Duodenal mucosa (tissue), 2 donors: ENCODE measurements at regions not wholly inside any gene's neighbourhood (a gene's known extent, or its start where the extent isn't known, plus 50 kb on each side); places are given as distances from the start of the nearest gene placed in this dataset.
"Not testable (repeated sequence)": the region's sequence is repeated elsewhere in the genome, so short reads cannot be mapped to it uniquely, and the experiment has no call there.

Experiments
- H3K27ac ChIP-seq: one replicate; pipeline ENCODE4 v1.7.0; 2013; ENCODE audit warnings: low read depth, low read length
- H3K27me3 ChIP-seq, 2 donors: one replicate each; pipeline ENCODE4 v1.7.0; 2013; ENCODE audit warnings: low read length in 2 of 2, control low read depth in 1 of 2; ENCODE audit not compliant: insufficient read depth in 2 of 2, control insufficient read depth in 1 of 2
- H3K36me3 ChIP-seq, 2 donors: one replicate each; pipeline ENCODE4 v1.7.0; 2013; ENCODE audit warnings: low read length in 2 of 2, control low read depth in 1 of 2; ENCODE audit not compliant: insufficient read depth in 2 of 2, control insufficient read depth in 1 of 2
- H3K4me1 ChIP-seq, 2 donors: one replicate each; pipeline ENCODE4 v1.7.0; 2013; ENCODE audit warnings: low read length in 2 of 2, control low read depth in 1 of 2; ENCODE audit not compliant: insufficient read depth in 2 of 2, control insufficient read depth in 1 of 2
- H3K4me3 ChIP-seq, 2 donors: one replicate each; pipeline ENCODE4 v1.7.0; 2013; ENCODE audit warnings: low read length in 2 of 2, low read depth in 1 of 2
- H3K9ac ChIP-seq, 2 donors: one replicate each; pipeline ENCODE4 v1.7.0; 2013; ENCODE audit warnings: low read length in 2 of 2, low read depth in 1 of 2
- H3K9me3 ChIP-seq, 2 donors: one replicate each; pipeline ENCODE4 v1.7.0; 2013; ENCODE audit warnings: low read length in 2 of 2, control low read depth in 1 of 2; ENCODE audit not compliant: control insufficient read depth in 1 of 2

DNA sequence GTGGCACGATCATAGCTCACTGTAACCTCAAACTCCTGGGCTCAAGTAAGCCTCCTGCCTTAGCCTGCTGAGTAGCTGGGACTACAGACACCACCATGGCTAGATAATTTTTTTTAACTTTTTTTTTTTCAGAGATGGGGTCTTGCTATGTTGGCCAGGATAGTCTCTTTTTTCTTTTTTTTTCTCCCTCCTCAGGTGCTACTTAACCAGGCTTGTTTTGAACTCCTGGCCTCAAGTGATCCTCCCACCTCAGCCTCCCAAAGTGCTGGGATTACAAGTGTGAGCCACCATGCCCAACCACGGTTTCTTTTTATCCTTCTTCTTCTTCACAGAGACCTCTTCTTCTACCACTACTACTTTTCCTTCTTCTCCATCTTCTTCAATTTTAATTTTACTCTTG, 53.8 kb upstream of the MAP4 start:
- Histone ChIP-seq H3K4me3 (no peak overlapping the region), H3K36me3 (peaks cover 0 to 5% of the 10 kb centered on the region in 2 donors), H3K9me3 (no peaks in the 10 kb centered on the region), H3K27ac (no peak overlapping the region), H3K9ac (no peak overlapping the region), H3K4me1 (peaks cover 4 to 16% of the 10 kb centered on the region in 2 donors), H3K27me3 (no peaks in the 10 kb centered on the region)

- Histone ChIP-seq H3K9me3 (no peaks in the 10 kb centered on the region), H3K9ac (no peak overlapping the region), H3K4me1 (peaks cover 4 to 16% of the 10 kb centered on the region in 2 donors), H3K27ac (no peak overlapping the region), H3K36me3 (peaks cover 0 to 5% of the 10 kb centered on the region in 2 donors), H3K27me3 (no peaks in the 10 kb centered on the region), H3K4me3 (no peak overlapping the region)
Measured at GRCh38 chr3:48069339-48069738, 53.1 kb upstream of the MAP4 start.

DNA sequence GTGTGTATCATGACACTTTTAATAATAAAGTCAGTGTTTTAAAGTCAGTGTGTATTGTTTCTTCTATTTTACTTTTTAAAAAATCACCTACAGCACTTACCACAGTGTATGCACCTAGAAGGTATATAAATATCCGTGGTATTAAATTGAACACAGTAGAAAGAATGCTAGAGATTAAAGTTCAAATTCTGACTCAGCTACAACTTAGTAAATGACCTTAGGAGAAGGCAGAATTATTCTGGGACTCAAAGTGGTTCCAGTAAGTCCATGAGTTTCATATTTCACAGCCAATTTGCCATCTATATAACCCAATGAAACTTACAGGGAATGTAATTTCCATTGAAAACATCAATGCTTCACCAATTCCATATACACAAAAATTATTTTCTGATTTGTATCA, 52.7 kb upstream of the MAP4 start:
- no peak overlapping the region for H3K4me3 ChIP-seq
- no peaks in the 10 kb centered on the region for H3K9me3 ChIP-seq
- H3K27me3 ChIP-seq: no peaks in the 10 kb centered on the region
- no peak overlapping the region for H3K9ac ChIP-seq
- peaks cover 0 to 5% of the 10 kb centered on the region in 2 donors for H3K36me3 ChIP-seq
- no peak overlapping the region for H3K27ac ChIP-seq
- H3K4me1 ChIP-seq: peaks cover 4 to 16% of the 10 kb centered on the region in 2 donors

- H3K27me3 ChIP-seq, H3K27ac ChIP-seq, H3K9ac ChIP-seq, H3K36me3 ChIP-seq, H3K9me3 ChIP-seq, H3K4me3 ChIP-seq: not testable (repeated sequence)
- peaks cover 4 to 16% of the 10 kb centered on the region in 2 donors for H3K4me1 ChIP-seq
Measured at GRCh38 chr3:48068320-48068719, 52.1 kb upstream of the MAP4 start.

DNA sequence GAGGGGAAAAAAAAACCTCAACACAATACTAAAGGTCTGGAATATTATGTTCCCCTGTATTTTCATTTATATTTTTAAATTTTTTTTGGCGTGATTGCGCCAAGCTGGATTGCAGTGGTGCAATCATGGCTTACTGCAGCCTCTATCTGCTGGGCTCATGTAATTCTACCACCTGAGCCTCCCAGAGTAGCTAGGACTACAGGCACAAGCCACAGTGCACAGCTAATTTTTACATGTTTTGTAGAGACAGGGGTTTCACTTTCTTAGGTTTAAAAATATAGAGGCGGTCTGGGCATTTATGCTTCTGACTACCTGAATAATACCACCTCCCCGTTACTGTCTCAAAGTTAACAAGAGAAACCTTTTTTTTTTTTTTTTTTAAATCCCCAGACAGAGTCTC, 51.1 kb upstream of the MAP4 start:
- Histone ChIP-seq H3K27ac (no peak overlapping the region), H3K36me3 (peaks cover 0 to 5% of the 10 kb centered on the region in 2 donors), H3K9ac (no peak overlapping the region), H3K9me3 (no peaks in the 10 kb centered on the region), H3K27me3 (no peaks in the 10 kb centered on the region), H3K4me3 (no peak overlapping the region), H3K4me1 (peaks cover 4 to 16% of the 10 kb centered on the region in 2 donors)
